Hepatocyte (in vitro differentiated cells): ENCODE measurements at regions not wholly inside any gene's neighbourhood (a gene's known extent, or its start where the extent isn't known, plus 50 kb on each side); places are given as distances from the start of the nearest gene placed in this dataset.

Experiments used
- EZH2phosphoT487 ChIP-seq: fragments of 200-600 bp; sonication (generic); IDR thresholded peaks from one replicate; pipeline ENCODE4 v1.6.1; 2018; ENCODE audit warnings: antibody characterized with exemption, mild to moderate bottlenecking, low read depth, moderate library complexity; ENCODE audit not compliant: unreplicated experiment, severe bottlenecking
- TF ChIP-seq, protein P1 (sequence below): fragments of 200-600 bp; sonication (generic); IDR thresholded peaks from 2 replicates; pipeline ENCODE4 v1.5.1; 2016; ENCODE audit warnings: antibody characterized with exemption, mild to moderate bottlenecking; ENCODE audit not compliant: poor library complexity

DNA sequence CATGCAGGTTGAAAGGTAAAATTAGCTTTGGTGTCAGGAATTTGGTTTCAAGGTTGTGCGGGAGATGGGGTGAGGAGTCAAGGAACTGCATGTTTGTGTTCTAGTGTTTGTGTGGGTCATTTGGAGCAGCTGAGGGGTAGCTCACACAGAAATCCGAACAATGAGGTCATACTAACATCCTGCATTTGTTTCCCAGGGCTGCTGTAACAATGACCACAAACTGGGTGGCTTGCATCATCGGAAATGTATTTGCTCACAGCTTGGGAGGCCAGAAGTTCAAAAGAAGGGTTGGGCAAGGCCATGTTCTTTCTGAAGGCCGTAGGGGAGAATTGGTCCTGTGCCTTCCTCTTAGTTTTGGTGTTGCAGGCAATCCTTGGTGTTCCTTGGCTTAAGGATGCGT, 287.4 kb downstream of the HAPSTR1 start:
- TF ChIP-seq, protein P1, sequence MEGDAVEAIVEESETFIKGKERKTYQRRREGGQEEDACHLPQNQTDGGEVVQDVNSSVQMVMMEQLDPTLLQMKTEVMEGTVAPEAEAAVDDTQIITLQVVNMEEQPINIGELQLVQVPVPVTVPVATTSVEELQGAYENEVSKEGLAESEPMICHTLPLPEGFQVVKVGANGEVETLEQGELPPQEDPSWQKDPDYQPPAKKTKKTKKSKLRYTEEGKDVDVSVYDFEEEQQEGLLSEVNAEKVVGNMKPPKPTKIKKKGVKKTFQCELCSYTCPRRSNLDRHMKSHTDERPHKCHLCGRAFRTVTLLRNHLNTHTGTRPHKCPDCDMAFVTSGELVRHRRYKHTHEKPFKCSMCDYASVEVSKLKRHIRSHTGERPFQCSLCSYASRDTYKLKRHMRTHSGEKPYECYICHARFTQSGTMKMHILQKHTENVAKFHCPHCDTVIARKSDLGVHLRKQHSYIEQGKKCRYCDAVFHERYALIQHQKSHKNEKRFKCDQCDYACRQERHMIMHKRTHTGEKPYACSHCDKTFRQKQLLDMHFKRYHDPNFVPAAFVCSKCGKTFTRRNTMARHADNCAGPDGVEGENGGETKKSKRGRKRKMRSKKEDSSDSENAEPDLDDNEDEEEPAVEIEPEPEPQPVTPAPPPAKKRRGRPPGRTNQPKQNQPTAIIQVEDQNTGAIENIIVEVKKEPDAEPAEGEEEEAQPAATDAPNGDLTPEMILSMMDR, result no peak
- TF ChIP-seq EZH2phosphoT487, result no peak
